ENCODE measurements at regions not wholly inside any gene's neighbourhood (a gene's known extent, or its start where the extent isn't known, plus 50 kb on each side); places are given as distances from the start of the nearest gene placed in this dataset.
A peak's percentile ranks its signal among the peaks of the same experiment; 100 is the strongest.
"Not testable (repeated sequence)": the region's sequence is repeated elsewhere in the genome, so short reads cannot be mapped to it uniquely, and the experiment has no call there.

- no peak for DNase-seq (ENCODE audit: low read depth)
Measured at GRCh38 chr4:177246641-177247584, 62.8 kb upstream of the NEIL3 start.

GRCh38 chr4:177250056-177250696 lies 59.5 kb upstream of the NEIL3 start:
- DNase-seq (ENCODE audit: low read depth) = peak; percentile 17

- no peak for DNase-seq (ENCODE audit: low read depth)
Measured at GRCh38 chr4:177251237-177251636, 58.4 kb upstream of the NEIL3 start.

GRCh38 chr4:177255359-177255758 lies 54.3 kb upstream of the NEIL3 start:
- no peak for DNase-seq (ENCODE audit: low read depth)

- DNase-seq (ENCODE audit: low read depth) = no peak
Measured at GRCh38 chr4:177256950-177257349, 52.7 kb upstream of the NEIL3 start.

- DNase-seq (ENCODE audit: low read depth) = not testable (repeated sequence)
Measured at GRCh38 chr4:177259466-177259865, 50.2 kb upstream of the NEIL3 start.
